ENCODE measurements at regions not wholly inside any gene's neighbourhood (a gene's known extent, or its start where the extent isn't known, plus 50 kb on each side); places are given as distances from the start of the nearest gene placed in this dataset.
"Not testable (repeated sequence)": the region's sequence is repeated elsewhere in the genome, so short reads cannot be mapped to it uniquely, and the experiment has no call there.

DNA sequence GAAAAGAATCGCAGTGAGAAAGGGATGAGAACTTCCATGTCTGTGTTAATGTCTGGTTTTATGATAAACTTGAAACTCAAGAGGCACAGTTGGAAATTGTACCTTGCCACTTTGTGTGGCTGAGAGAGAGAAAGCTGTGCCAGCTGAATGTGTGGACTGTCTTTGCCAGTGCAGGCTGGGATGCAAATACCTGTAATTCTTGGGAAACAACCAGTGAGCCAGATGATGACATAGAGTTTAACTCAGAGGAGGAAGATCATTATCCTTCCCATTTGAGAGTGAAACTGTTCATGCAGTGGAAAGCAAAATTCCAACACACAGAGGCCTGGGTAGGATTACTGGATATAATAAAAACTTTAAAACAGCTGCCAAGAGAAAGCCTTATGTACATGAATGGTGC is 141.5 kb upstream of the NPAP1 start:
- DNase-seq; H2AFZ ChIP-seq; H3K4me2 ChIP-seq; POLR2A ChIA-PET (ENCODE audit: unreplicated experiment); H3K79me2 ChIP-seq (ENCODE audit: low read depth); BruUV-seq (replicated peaks); H4K20me1 ChIP-seq (ENCODE audit: insufficient read depth); H3K9me3 ChIP-seq (ENCODE audit: insufficient read depth, low read depth); H3K9me2 ChIP-seq (ENCODE audit: insufficient read depth); H3K4me1 ChIP-seq (replicated peaks; ENCODE audit: insufficient read depth); H3K4me3 ChIP-seq; H3K27me3 ChIP-seq (ENCODE audit: insufficient read depth, low read depth); intact Hi-C loops (cut with micrococcal nuclease; ENCODE audit: unreplicated experiment); CTCF ChIA-PET; H3K27ac ChIP-seq; H3K36me3 ChIP-seq (ENCODE audit: low read depth); H3F3A ChIP-seq (ENCODE audit: insufficient read depth, low read depth): not testable (repeated sequence)

DNA sequence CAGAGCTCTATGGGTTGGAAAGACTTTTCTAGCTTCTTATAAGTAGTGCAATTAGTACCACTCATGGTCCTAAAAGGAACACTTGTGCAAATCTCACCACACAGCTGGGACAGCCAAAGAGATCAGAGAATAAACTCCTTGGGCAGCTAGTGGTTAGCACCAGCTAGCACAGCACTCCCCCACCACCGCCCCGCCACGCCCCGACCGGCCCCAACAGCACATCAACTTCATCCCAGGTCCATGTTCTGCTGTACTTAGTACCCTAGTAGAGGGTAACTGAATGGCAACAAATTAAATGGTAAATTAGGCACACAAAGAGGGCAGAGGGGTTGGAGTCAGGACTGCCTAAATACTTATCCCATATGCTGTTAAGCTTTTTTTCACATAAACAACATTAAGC is 118.3 kb upstream of the NPAP1 start:
- H3K36me3 ChIP-seq (ENCODE audit: low read depth); H4K20me1 ChIP-seq (ENCODE audit: insufficient read depth); DNase-seq; H3K9me2 ChIP-seq (ENCODE audit: insufficient read depth); POLR2A ChIA-PET (ENCODE audit: unreplicated experiment); H3K79me2 ChIP-seq (ENCODE audit: low read depth); H3K4me3 ChIP-seq; H3K4me2 ChIP-seq; BruUV-seq (replicated peaks); H2AFZ ChIP-seq; H3K27ac ChIP-seq; H3K27me3 ChIP-seq (ENCODE audit: insufficient read depth, low read depth); CTCF ChIA-PET; H3K4me1 ChIP-seq (replicated peaks; ENCODE audit: insufficient read depth); H3K9me3 ChIP-seq (ENCODE audit: insufficient read depth, low read depth); H3F3A ChIP-seq (ENCODE audit: insufficient read depth, low read depth); intact Hi-C loops (cut with micrococcal nuclease; ENCODE audit: unreplicated experiment): not testable (repeated sequence)

DNA sequence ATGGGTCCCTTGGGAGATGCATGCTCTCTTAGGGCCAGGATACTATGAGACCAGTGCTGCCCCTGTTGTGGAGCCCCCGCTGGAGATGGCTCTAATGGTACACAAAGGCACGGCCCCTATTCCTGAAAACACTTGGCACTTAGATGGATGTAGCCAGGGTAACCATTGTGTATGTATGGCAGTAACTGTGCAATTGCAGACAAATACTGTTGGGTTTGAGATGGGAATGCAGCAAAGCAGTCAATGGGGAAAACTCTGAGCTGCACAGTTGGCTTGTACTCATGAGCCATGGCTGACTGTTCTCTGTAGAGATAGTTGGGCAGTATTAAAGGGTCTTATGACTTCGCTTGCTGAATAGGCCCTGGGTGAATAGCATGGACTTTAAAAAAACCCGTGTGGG is 67.9 kb upstream of the NPAP1 start:
- H3K36me3 ChIP-seq (ENCODE audit: low read depth) = no peaks in the 10 kb centered on the region
- no peak overlapping the region for H3K4me2 ChIP-seq
- no peaks in the 10 kb centered on the region for H3K9me3 ChIP-seq (ENCODE audit: insufficient read depth, low read depth)
- no peaks in the 10 kb centered on the region for H3K4me1 ChIP-seq (replicated peaks; ENCODE audit: insufficient read depth)
- H3K4me3 ChIP-seq = no peak overlapping the region
- BruUV-seq (replicated peaks) = no TSS peak
- H4K20me1 ChIP-seq (ENCODE audit: insufficient read depth) = no peaks in the 10 kb centered on the region
- H3K27me3 ChIP-seq (ENCODE audit: insufficient read depth, low read depth) = no peaks in the 10 kb centered on the region
- TF ChIP-seq, protein P1, sequence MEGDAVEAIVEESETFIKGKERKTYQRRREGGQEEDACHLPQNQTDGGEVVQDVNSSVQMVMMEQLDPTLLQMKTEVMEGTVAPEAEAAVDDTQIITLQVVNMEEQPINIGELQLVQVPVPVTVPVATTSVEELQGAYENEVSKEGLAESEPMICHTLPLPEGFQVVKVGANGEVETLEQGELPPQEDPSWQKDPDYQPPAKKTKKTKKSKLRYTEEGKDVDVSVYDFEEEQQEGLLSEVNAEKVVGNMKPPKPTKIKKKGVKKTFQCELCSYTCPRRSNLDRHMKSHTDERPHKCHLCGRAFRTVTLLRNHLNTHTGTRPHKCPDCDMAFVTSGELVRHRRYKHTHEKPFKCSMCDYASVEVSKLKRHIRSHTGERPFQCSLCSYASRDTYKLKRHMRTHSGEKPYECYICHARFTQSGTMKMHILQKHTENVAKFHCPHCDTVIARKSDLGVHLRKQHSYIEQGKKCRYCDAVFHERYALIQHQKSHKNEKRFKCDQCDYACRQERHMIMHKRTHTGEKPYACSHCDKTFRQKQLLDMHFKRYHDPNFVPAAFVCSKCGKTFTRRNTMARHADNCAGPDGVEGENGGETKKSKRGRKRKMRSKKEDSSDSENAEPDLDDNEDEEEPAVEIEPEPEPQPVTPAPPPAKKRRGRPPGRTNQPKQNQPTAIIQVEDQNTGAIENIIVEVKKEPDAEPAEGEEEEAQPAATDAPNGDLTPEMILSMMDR (conservative IDR thresholded peaks at IDR 0.05) = no peak
- no peak for TF ChIP-seq EZH2 (IDR thresholded peaks at IDR 0.05; ENCODE audit: low read depth)
- no peak for DNase-seq
- no peaks in the 10 kb centered on the region for H3K79me2 ChIP-seq (ENCODE audit: low read depth)
- CTCF ChIA-PET = no interaction called here
- H3F3A ChIP-seq (ENCODE audit: insufficient read depth, low read depth) = no peaks in the 10 kb centered on the region
- H2AFZ ChIP-seq = no peak overlapping the region
- no peak overlapping the region for H3K27ac ChIP-seq
- no peaks in the 10 kb centered on the region for H3K9me2 ChIP-seq (ENCODE audit: insufficient read depth)
- POLR2A ChIA-PET (ENCODE audit: unreplicated experiment) = no interaction called here
- intact Hi-C loops (cut with micrococcal nuclease; ENCODE audit: unreplicated experiment) = no loop called here

DNA sequence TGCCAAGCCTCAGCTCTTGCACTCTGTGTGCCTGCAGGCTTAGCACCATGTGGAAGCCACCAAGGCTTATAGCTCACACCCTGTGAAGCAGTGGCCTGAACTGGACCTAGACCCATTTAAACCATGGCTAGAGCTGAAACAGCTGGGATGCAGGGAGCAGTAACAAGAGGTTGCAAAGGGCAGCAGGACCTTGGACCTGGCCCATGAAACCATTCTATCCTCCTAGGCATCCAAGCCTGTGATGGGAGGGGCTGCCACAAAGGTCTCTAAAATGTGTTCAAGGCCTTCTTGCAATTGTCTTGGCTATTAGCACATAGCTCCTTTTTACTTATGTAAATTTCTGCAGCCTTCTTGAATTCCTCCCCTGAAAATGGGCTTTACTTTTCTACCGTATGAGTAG is 57.9 kb upstream of the NPAP1 start:
- Histone ChIP-seq H3K9me2 (ENCODE audit: insufficient read depth) (no peaks in the 10 kb centered on the region), H3K79me2 (ENCODE audit: low read depth) (no peaks in the 10 kb centered on the region), H4K20me1 (ENCODE audit: insufficient read depth) (no peaks in the 10 kb centered on the region), H3K4me3 (no peak overlapping the region), H3K27ac (no peak overlapping the region), H2AFZ (no peak overlapping the region), H3K27me3 (ENCODE audit: insufficient read depth, low read depth) (no peaks in the 10 kb centered on the region), H3K36me3 (ENCODE audit: low read depth) (no peaks in the 10 kb centered on the region), H3K4me1 (replicated peaks; ENCODE audit: insufficient read depth) (no peaks in the 10 kb centered on the region), H3K9me3 (ENCODE audit: insufficient read depth, low read depth) (no peaks in the 10 kb centered on the region), H3F3A (ENCODE audit: insufficient read depth, low read depth) (no peaks in the 10 kb centered on the region), H3K4me2 (no peak overlapping the region)
- ChIA-PET POLR2A (ENCODE audit: unreplicated experiment) (no interaction called here), CTCF (no interaction called here)
- no TSS peak for BruUV-seq (replicated peaks)
- TF ChIP-seq, protein P1 (conservative IDR thresholded peaks at IDR 0.05) = no peak
- TF ChIP-seq EZH2 (IDR thresholded peaks at IDR 0.05; ENCODE audit: low read depth) = no peak
- intact Hi-C loops (cut with micrococcal nuclease; ENCODE audit: unreplicated experiment) = no loop called here
- no peak for DNase-seq

All from PC-9 (cell line).